ENCODE measurements at regions not wholly inside any gene's neighbourhood (a gene's known extent, or its start where the extent isn't known, plus 50 kb on each side); places are given as distances from the start of the nearest gene placed in this dataset.
"Not testable (repeated sequence)": the region's sequence is repeated elsewhere in the genome, so short reads cannot be mapped to it uniquely, and the experiment has no call there.

DNA sequence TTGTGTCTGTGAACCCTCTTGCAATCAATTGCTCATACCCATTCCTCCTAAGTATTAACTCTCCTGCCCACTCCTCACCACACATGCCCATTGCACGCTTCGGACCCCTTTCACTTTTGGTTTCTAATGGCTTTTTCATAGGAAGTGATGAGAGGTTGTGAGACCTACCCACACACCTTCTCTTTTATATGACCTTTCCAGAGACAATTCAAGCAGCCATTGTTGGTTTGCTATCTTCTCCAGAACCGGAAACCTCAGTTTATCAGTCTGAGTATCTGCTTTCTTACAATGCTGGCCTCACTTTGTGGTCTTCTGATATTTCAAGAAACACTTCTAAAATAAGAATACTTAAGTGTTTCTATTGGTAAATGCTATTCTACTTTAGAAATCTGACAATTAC lies 1550.8 kb upstream of the SLC10A2 start:
- Histone ChIP-seq H3K4me3 (no peak overlapping the region), H3K4me1 (no peaks in the 10 kb centered on the region), H3K9me3 (no peaks in the 10 kb centered on the region), H3K36me3 (replicated peaks in 1 of 2; ENCODE audit: insufficient read depth in 1 of 2, low read depth in 2 of 2) (no peaks in the 10 kb centered on the region), H3K27me3 (no peaks in the 10 kb centered on the region), H3K27ac (no peak overlapping the region)
- DNase-seq, result no peak
- no peak for ATAC-seq
- intact Hi-C loops (cut with DNase I), result no loop called here
- TF ChIP-seq, protein P1, sequence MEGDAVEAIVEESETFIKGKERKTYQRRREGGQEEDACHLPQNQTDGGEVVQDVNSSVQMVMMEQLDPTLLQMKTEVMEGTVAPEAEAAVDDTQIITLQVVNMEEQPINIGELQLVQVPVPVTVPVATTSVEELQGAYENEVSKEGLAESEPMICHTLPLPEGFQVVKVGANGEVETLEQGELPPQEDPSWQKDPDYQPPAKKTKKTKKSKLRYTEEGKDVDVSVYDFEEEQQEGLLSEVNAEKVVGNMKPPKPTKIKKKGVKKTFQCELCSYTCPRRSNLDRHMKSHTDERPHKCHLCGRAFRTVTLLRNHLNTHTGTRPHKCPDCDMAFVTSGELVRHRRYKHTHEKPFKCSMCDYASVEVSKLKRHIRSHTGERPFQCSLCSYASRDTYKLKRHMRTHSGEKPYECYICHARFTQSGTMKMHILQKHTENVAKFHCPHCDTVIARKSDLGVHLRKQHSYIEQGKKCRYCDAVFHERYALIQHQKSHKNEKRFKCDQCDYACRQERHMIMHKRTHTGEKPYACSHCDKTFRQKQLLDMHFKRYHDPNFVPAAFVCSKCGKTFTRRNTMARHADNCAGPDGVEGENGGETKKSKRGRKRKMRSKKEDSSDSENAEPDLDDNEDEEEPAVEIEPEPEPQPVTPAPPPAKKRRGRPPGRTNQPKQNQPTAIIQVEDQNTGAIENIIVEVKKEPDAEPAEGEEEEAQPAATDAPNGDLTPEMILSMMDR (IDR thresholded peaks at IDR 0.05), result no peak
- no peak for TF ChIP-seq POLR2A (IDR thresholded peaks at IDR 0.05)
- WGBS, 2 donors, result 71 to 77% methylated on average over 3 of the region's 3 CpGs

DNA sequence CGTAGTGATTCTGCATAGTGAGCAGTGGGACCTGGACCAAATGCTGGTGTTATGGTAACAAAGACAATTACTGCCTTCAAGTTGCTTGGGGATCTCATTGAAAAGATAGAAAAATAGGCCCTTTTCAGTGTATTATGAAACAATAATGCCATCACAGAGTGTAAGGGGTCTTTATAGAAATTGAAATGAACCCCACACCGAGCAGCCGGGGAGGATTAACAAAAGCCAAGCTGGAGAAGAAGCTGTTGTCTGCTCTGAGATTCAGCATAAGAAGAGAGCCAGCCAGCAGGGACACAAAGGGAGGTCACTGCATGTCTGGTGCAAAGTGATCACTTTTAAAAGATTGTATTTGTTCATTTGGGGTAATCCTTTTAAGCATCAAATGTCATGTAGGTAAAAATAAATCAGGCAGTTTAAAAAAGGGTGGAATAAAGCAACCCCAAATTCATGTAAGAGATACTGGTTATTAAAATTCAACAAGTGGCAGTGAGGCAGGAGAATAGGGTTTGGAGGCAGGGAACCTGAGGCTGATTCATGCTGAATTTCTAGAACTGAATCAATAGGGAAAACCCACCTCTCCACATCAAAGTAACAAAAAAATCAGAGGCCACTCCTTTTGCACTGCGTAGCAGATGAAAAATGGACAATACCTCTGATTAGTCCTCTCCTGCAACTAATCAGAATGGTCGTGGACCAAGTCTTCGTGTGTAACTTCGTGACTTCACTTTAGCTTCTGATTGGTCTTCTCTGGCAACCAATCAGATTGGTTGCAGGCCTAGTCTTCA lies 1548.3 kb upstream of the SLC10A2 start:
- ATAC-seq, result no peak
- intact Hi-C loops (cut with DNase I), result no loop called here
- H3K27me3 ChIP-seq, result no peaks in the 10 kb centered on the region
- no peak for DNase-seq
- WGBS, 2 donors, result 68 to 81% methylated on average over 7 of the region's 7 CpGs
- no peak overlapping the region for H3K4me3 ChIP-seq
- H3K4me1 ChIP-seq, result no peaks in the 10 kb centered on the region
- H3K9me3 ChIP-seq, result no peaks in the 10 kb centered on the region
- no peak for TF ChIP-seq POLR2A (IDR thresholded peaks at IDR 0.05)
- TF ChIP-seq, protein P1 (IDR thresholded peaks at IDR 0.05), result no peak
- no peak overlapping the region for H3K27ac ChIP-seq
- no peaks in the 10 kb centered on the region for H3K36me3 ChIP-seq (replicated peaks in 1 of 2; ENCODE audit: insufficient read depth in 1 of 2, low read depth in 2 of 2)

DNA sequence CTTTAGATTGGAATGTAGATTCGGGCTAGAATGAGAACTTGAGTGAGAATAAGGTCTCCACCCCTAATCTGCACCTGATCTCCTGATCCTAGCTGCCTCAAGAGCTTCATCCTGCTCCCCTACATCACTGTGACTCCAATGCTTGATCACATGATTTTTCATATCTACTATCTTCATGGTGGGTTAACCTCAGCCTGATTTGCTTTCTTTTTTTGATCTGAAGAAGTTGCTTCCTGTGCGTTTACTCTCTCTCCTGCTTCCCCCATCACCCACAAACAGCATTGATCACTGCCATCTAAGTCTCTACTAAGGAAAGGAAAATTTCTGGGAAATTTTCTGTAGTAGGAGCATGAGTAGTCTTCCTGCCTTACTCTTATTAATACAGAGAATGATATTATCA lies 1542.1 kb upstream of the SLC10A2 start:
- Histone ChIP-seq H3K36me3 (replicated peaks in 1 of 2; ENCODE audit: insufficient read depth in 1 of 2, low read depth in 2 of 2) (no peaks in the 10 kb centered on the region), H3K4me3 (no peak overlapping the region), H3K9me3 (no peaks in the 10 kb centered on the region), H3K27ac (no peak overlapping the region), H3K27me3 (no peaks in the 10 kb centered on the region), H3K4me1 (no peaks in the 10 kb centered on the region)
- 74 to 75% methylated on average over 2 of the region's 2 CpGs for WGBS, 2 donors
- ATAC-seq, result no peak
- intact Hi-C loops (cut with DNase I), result no loop called here
- DNase-seq, result no peak
- TF ChIP-seq, protein P1 (IDR thresholded peaks at IDR 0.05), result no peak
- TF ChIP-seq POLR2A (IDR thresholded peaks at IDR 0.05), result no peak

DNA sequence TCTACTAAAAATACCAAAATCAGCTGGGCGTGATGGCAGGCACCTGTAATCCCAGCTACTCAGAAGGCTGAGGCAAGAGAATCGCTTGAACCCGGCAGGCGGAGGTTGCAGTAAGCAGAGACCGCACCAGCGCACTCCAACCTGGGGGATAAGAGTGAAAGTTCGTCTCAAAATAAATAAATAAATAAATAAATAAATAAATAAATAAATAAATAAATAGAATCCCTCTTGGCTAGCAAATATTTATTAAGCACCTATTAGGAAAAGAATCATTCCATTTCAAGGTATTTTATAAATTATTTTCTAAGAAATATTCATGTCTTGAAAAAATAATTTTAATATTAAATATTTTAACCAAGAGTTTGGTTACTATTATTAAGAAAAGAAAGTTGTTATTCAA lies 1539.2 kb upstream of the SLC10A2 start:
- H3K36me3 ChIP-seq (replicated peaks in 1 of 2; ENCODE audit: insufficient read depth in 1 of 2, low read depth in 2 of 2); H3K9me3 ChIP-seq; H3K4me3 ChIP-seq; H3K4me1 ChIP-seq; intact Hi-C loops (cut with DNase I); H3K27ac ChIP-seq; H3K27me3 ChIP-seq; DNase-seq; ATAC-seq: not testable (repeated sequence)
- 91 to 95% methylated on average over 7 of the region's 7 CpGs for WGBS, 2 donors

DNA sequence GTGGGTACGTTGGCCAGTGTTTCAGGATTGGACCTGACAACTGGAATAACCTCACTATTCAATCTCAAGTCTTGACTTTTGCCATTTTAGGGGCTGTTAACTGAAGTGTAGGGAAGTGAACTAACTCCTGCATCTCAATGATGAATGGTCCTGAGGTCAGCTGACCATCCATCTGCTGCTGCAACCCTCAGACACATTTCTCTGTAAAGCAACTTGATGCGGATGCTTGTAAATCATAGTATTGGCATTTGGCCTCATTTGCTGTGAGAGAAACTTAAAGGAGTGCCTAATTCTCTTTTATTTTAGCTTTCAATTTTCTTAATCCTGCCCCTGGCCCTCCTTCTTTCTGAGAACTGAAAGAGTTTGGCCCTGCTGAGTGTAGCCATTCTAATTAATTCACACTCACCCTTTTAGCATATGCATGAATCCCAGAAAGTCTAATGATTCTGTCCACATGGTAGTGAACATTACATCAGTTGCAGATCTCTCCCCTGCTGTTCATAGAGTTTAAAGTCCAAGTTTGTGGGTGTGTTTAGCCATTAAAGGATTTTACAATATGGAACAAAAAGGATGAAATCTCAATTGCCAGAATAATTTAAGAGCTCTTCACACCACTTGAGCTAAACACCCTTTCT lies 1531.4 kb upstream of the SLC10A2 start:
- no peaks in the 10 kb centered on the region for H3K27me3 ChIP-seq
- ATAC-seq (no peak), DNase-seq (no peak)
- TF ChIP-seq, protein P1 (IDR thresholded peaks at IDR 0.05), result no peak
- TF ChIP-seq POLR2A (IDR thresholded peaks at IDR 0.05), result no peak
- no peak overlapping the region for H3K4me3 ChIP-seq
- H3K4me1 ChIP-seq, result no peaks in the 10 kb centered on the region
- no peaks in the 10 kb centered on the region for H3K9me3 ChIP-seq
- 90 to 98% methylated on average over 2 of the region's 2 CpGs for WGBS, 2 donors
- intact Hi-C loops (cut with DNase I), result no loop called here
- H3K36me3 ChIP-seq (replicated peaks in 1 of 2; ENCODE audit: insufficient read depth in 1 of 2, low read depth in 2 of 2), result no peaks in the 10 kb centered on the region
- H3K27ac ChIP-seq, result no peak overlapping the region
